Left ventricle myocardium inferior (tissue), 1 donor: ENCODE measurements at regions not wholly inside any gene's neighbourhood (a gene's known extent, or its start where the extent isn't known, plus 50 kb on each side); places are given as distances from the start of the nearest gene placed in this dataset.

Source experiments
- DNase-seq: peaks from one replicate; pipeline ENCODE4 v3.0.0-alpha.2; 2020
- H3K27ac ChIP-seq: fragments of 200-600 bp; replicated peaks from 2 replicates; pipeline ENCODE4 v1.8.0; 2021
- H3K27me3 ChIP-seq: fragments of 200-600 bp; 2 replicates; pipeline ENCODE4 v1.8.0; 2021; ENCODE audit warnings: low read depth
- H3K36me3 ChIP-seq: fragments of 200-600 bp; 2 replicates; pipeline ENCODE4 v1.8.0; 2021
- H3K4me1 ChIP-seq: fragments of 200-600 bp; 2 replicates; pipeline ENCODE4 v1.8.0; 2021
- H3K4me3 ChIP-seq: fragments of 200-600 bp; 2 replicates; pipeline ENCODE4 v1.8.0; 2021; ENCODE audit warnings: mild to moderate bottlenecking, moderate library complexity
- H3K9me3 ChIP-seq: fragments of 200-600 bp; replicated peaks from 2 replicates; pipeline ENCODE4 v1.8.0; 2021
- CTCF ChIP-seq: fragments of 200-600 bp; IDR thresholded peaks from 2 replicates; pipeline ENCODE4 v1.8.0; 2021; ENCODE audit warnings: antibody characterized with exemption, mild to moderate bottlenecking, borderline replicate concordance
- intact Hi-C: fragments of 100-400 bp; cut with micrococcal nuclease; formaldehyde crosslinking; loops from one replicate; pipeline ENCODE4 v1.11.0; 2022
- donor health status: DM: no; HTN: yes; CAD: no; lungs with severe emphysema.

GRCh38 chr10:130510755-130511154 is 374.6 kb downstream of the GLRX3 start:
- no peak for TF ChIP-seq CTCF
- Histone ChIP-seq H3K9me3 (peaks cover 6% of the 10 kb centered on the region), H3K27me3 (peaks cover 84% of the 10 kb centered on the region), H3K36me3 (no peaks in the 10 kb centered on the region), H3K4me1 (no peaks in the 10 kb centered on the region), H3K4me3 (no peak overlapping the region), H3K27ac (no peak overlapping the region)
- no peak for DNase-seq
- intact Hi-C loops, result no loop called here

DNA sequence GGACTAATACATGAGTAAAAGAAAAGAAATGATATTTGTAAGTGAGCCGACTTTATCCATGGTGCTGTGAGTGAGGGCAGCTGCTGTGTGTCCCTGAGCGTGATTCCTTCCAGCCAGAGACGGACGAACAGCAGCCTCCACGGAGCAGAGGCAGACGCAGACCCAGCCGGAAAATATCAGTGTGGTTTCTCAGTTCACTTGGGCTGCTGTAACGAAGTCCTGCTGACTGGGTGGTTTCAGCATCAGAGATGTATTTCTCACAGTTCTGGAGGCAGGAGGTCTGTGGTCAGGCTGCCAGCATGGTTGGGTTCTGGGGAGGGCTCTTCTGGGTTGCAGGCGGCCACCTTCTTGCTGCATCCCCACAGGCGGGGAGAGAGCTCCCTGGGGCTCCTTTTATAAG is 375.6 kb downstream of the GLRX3 start:
- DNase-seq, result no peak
- Histone ChIP-seq H3K36me3 (no peaks in the 10 kb centered on the region), H3K27ac (no peak overlapping the region), H3K27me3 (peaks cover 90% of the 10 kb centered on the region), H3K9me3 (no peaks in the 10 kb centered on the region), H3K4me1 (no peaks in the 10 kb centered on the region), H3K4me3 (no peak overlapping the region)
- intact Hi-C loops, result no loop called here
- no peak for TF ChIP-seq CTCF

GRCh38 chr10:130512936-130513335 is 376.7 kb downstream of the GLRX3 start:
- Histone ChIP-seq H3K36me3 (no peaks in the 10 kb centered on the region), H3K4me1 (no peaks in the 10 kb centered on the region), H3K27ac (no peak overlapping the region), H3K4me3 (no peak overlapping the region), H3K9me3 (no peaks in the 10 kb centered on the region), H3K27me3 (peaks cover 84% of the 10 kb centered on the region)
- intact Hi-C loops, result no loop called here
- no peak for DNase-seq
- TF ChIP-seq CTCF, result no peak

- intact Hi-C loops, result no loop called here
- Histone ChIP-seq H3K4me1 (no peaks in the 10 kb centered on the region), H3K36me3 (no peaks in the 10 kb centered on the region), H3K27me3 (peaks cover 75% of the 10 kb centered on the region), H3K27ac (no peak overlapping the region), H3K4me3 (no peak overlapping the region), H3K9me3 (no peaks in the 10 kb centered on the region)
- TF ChIP-seq CTCF, result no peak
- DNase-seq, result no peak
Observed at GRCh38 chr10:130513686-130514476, 377.7 kb downstream of the GLRX3 start.

DNA sequence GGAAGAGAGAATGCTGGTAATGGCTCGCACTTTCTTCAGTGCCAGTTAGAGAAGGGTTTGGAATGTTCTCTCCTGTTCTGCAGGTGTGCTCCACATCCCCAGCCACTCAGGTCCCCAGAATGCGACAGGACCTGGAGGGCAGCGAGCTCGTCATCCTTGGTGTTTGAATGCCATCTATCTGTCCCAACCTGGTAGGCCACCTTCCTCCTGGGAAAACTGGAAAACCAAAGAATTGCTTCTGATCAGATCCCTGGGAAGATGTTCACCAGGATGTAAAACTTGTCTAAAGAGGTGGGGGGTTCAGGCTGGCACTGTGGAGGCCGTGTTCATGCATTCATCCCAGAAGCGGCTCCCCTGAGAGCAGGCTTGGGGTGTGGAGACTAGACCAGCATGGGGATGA is 379.5 kb downstream of the GLRX3 start:
- no peak for TF ChIP-seq CTCF
- no peaks in the 10 kb centered on the region for H3K36me3 ChIP-seq
- peaks cover 13% of the 10 kb centered on the region for H3K9me3 ChIP-seq
- peaks cover 65% of the 10 kb centered on the region for H3K27me3 ChIP-seq
- H3K4me1 ChIP-seq, result no peaks in the 10 kb centered on the region
- intact Hi-C loops, result no loop called here
- no peak for DNase-seq
- no peak overlapping the region for H3K27ac ChIP-seq
- no peak overlapping the region for H3K4me3 ChIP-seq
